DOHH2 (cell line): ENCODE measurements at regions not wholly inside any gene's neighbourhood (a gene's known extent, or its start where the extent isn't known, plus 50 kb on each side); places are given as distances from the start of the nearest gene placed in this dataset.

Experiments
- H3F3A ChIP-seq: fragments of 200-600 bp; sonication (generic), shearing (Covaris generic); 2 replicates; pipeline ENCODE4 v1.6.0; 2016; ENCODE audit warnings: antibody characterized with exemption, mild to moderate bottlenecking; ENCODE audit not compliant: control insufficient read depth, insufficient read depth
- H3K27ac ChIP-seq: fragments of 200-600 bp; sonication (generic); 2 replicates; pipeline ENCODE4 v1.5.1; 2014; ENCODE audit warnings: low read depth, mild to moderate bottlenecking, low read length, moderate library complexity
- H3K27me3 ChIP-seq: fragments of 200-600 bp; sonication (generic); 2 replicates; pipeline ENCODE4 v1.6.1; 2014; ENCODE audit warnings: mild to moderate bottlenecking, low read length, mixed read lengths; ENCODE audit not compliant: control insufficient read depth
- H3K36me3 ChIP-seq: fragments of 200-600 bp; sonication (generic); 2 replicates; pipeline ENCODE4 v1.6.1; 2014; ENCODE audit warnings: mild to moderate bottlenecking, low read length, moderate library complexity, mixed read lengths; ENCODE audit not compliant: control insufficient read depth
- H3K4me1 ChIP-seq: fragments of 200-600 bp; sonication (generic); 2 replicates; pipeline ENCODE4 v1.6.1; 2014; ENCODE audit warnings: mild to moderate bottlenecking, low read length, mixed read lengths; ENCODE audit not compliant: control insufficient read depth
- H3K4me2 ChIP-seq: fragments of 200-600 bp; sonication (generic); 2 replicates; pipeline ENCODE4 v1.6.0; 2014; ENCODE audit warnings: mild to moderate bottlenecking, low read length, moderate library complexity
- H3K4me3 ChIP-seq: fragments of 200-600 bp; sonication (generic); 2 replicates; pipeline ENCODE4 v1.5.1; 2014; ENCODE audit warnings: mild to moderate bottlenecking, low read length, mixed read lengths
- H3K79me2 ChIP-seq: fragments of 200-600 bp; sonication (generic); 2 replicates; pipeline ENCODE4 v1.6.1; 2014; ENCODE audit warnings: mild to moderate bottlenecking, low read length, mixed read lengths; ENCODE audit not compliant: control insufficient read depth
- H3K9me2 ChIP-seq: fragments of 200-600 bp; sonication (generic); replicated peaks from 2 replicates; pipeline ENCODE4 v1.6.1; 2014; ENCODE audit warnings: mild to moderate bottlenecking, low read length, mixed read lengths; ENCODE audit not compliant: control insufficient read depth
- H3K9me3 ChIP-seq: fragments of 200-600 bp; sonication (generic); 2 replicates; pipeline ENCODE4 v1.6.1; 2014; ENCODE audit warnings: antibody characterized with exemption, low read length, mixed read lengths; ENCODE audit not compliant: control insufficient read depth, insufficient read depth
- H4K20me1 ChIP-seq: fragments of 200-600 bp; sonication (generic); 2 replicates; pipeline ENCODE4 v1.6.0; 2014; ENCODE audit warnings: low read depth, mild to moderate bottlenecking, antibody characterized with exemption, low read length, moderate library complexity; ENCODE audit not compliant: control insufficient read depth, insufficient read depth
- EZH2phosphoT487 ChIP-seq: fragments of 200-600 bp; sonication (generic); IDR thresholded peaks from 2 replicates; pipeline ENCODE4 v1.6.1; 2017; ENCODE audit warnings: borderline replicate concordance, mild to moderate bottlenecking, antibody characterized with exemption, low read length, moderate library complexity, mixed read lengths
- TF ChIP-seq, protein P1 (sequence below): fragments of 200-600 bp; sonication (generic); IDR thresholded peaks from one replicate; pipeline ENCODE4 v1.5.1; 2014; ENCODE audit warnings: antibody characterized with exemption, mild to moderate bottlenecking, low read depth, low read length; ENCODE audit not compliant: poor library complexity, severe bottlenecking

DNA sequence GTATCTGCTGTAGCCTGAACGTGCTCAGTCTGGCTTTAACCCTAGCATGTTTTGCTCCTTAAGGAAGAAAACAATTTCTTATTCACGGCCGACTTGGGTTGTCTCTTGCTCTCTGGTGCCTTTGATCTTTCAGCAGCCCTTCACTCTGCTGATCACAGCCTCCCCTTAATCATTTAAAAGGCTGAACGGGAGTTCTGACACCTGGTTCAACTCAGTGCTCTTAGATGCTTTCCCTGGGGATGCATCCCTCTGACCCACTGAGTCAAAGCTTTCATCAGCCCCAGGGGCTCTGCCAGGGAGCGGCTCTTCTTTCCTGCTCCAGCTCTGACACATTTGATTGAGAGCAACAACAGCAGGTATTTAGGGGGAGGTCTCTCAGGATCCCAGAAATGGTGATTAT is 79.0 kb upstream of the FYN start:
- Histone ChIP-seq H3K27ac (no peak overlapping the region), H3K36me3 (no peaks in the 10 kb centered on the region), H3K27me3 (peaks cover 20% of the 10 kb centered on the region), H4K20me1 (no peaks in the 10 kb centered on the region), H3K4me1 (no peaks in the 10 kb centered on the region), H3K79me2 (no peaks in the 10 kb centered on the region), H3K4me3 (no peak overlapping the region), H3K4me2 (no peak overlapping the region), H3K9me3 (no peaks in the 10 kb centered on the region), H3K9me2 (no peaks in the 10 kb centered on the region; the same call in 1 of the 2 replicates), H3F3A (no peaks in the 10 kb centered on the region)
- TF ChIP-seq EZH2phosphoT487: no peak
- TF ChIP-seq, protein P1, sequence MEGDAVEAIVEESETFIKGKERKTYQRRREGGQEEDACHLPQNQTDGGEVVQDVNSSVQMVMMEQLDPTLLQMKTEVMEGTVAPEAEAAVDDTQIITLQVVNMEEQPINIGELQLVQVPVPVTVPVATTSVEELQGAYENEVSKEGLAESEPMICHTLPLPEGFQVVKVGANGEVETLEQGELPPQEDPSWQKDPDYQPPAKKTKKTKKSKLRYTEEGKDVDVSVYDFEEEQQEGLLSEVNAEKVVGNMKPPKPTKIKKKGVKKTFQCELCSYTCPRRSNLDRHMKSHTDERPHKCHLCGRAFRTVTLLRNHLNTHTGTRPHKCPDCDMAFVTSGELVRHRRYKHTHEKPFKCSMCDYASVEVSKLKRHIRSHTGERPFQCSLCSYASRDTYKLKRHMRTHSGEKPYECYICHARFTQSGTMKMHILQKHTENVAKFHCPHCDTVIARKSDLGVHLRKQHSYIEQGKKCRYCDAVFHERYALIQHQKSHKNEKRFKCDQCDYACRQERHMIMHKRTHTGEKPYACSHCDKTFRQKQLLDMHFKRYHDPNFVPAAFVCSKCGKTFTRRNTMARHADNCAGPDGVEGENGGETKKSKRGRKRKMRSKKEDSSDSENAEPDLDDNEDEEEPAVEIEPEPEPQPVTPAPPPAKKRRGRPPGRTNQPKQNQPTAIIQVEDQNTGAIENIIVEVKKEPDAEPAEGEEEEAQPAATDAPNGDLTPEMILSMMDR: no peak

DNA sequence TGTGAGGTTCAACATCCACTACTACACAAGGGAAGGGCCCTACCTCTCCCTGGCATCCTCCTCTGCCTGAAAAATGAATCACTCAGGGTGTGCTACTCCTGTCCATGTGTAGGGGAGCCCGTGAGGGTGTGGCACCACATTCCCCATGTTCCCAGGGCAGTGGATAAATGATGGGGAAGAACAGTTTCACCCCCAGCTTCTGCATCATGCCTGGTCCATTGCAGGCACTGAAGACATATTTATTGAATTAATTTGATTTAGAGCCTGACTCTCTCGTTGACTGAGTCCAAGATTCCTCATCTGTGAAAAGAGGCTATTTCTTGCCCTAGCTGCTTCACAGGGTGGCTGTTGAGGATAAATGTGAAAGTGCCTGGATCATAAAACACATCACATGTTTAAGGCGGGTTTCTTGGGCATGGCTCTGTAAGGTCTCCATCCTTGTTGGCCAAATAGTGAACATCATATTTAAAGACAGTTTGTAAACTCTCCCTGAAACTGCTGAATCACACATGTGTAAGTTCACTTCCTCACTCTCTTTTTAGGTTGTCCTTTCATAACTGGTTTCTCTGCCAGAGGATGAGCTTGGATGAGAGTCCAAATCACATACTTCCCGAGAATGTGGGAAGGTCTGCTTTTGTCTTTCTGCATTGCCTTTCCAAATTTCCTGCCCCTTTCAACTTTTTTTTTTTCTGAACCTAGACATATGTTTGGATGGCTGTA is 79.7 kb upstream of the FYN start:
- peaks cover 20% of the 10 kb centered on the region for H3K27me3 ChIP-seq
- peaks cover 3% of the 10 kb centered on the region for H3K4me1 ChIP-seq
- H3K4me2 ChIP-seq: no peak overlapping the region
- no peaks in the 10 kb centered on the region for H3F3A ChIP-seq
- no peaks in the 10 kb centered on the region for H4K20me1 ChIP-seq
- no peak for TF ChIP-seq EZH2phosphoT487
- TF ChIP-seq, protein P1: no peak
- H3K9me3 ChIP-seq: no peaks in the 10 kb centered on the region
- no peaks in the 10 kb centered on the region for H3K36me3 ChIP-seq
- no peak overlapping the region for H3K4me3 ChIP-seq
- H3K9me2 ChIP-seq: no peaks in the 10 kb centered on the region; the same call in 1 of the 2 replicates
- no peaks in the 10 kb centered on the region for H3K79me2 ChIP-seq
- H3K27ac ChIP-seq: no peak overlapping the region

DNA sequence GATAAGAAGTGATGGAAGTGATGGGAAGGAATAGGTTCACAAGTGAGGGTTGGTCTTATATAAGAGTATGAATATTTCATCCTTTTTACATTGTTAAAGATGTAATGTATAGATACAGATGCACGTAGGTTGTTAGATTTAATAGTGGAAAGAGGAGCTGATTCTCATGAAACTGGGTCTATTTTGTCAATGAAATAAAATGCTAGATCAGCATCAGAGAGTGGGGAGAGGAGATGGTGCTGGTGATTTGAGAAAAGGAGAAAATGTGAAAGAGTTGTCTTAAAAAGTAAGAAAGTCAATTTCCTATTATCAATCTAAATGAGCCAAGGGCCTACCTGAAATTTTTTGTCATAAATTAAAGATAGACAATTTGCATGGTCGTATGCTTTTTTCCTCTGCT is 82.8 kb upstream of the FYN start:
- Histone ChIP-seq H3K27ac (no peak overlapping the region), H3K27me3 (peaks cover 31% of the 10 kb centered on the region), H3F3A (no peaks in the 10 kb centered on the region), H3K9me2 (no peaks in the 10 kb centered on the region; the same call in 1 of the 2 replicates), H3K79me2 (no peaks in the 10 kb centered on the region), H3K4me2 (no peak overlapping the region), H3K36me3 (no peaks in the 10 kb centered on the region), H3K4me3 (no peak overlapping the region), H3K4me1 (peaks cover 12% of the 10 kb centered on the region), H4K20me1 (no peaks in the 10 kb centered on the region), H3K9me3 (no peaks in the 10 kb centered on the region)
- no peak for TF ChIP-seq EZH2phosphoT487
- TF ChIP-seq, protein P1: no peak
